ENCODE measurements at regions not wholly inside any gene's neighbourhood (a gene's known extent, or its start where the extent isn't known, plus 50 kb on each side); places are given as distances from the start of the nearest gene placed in this dataset.

DNA sequence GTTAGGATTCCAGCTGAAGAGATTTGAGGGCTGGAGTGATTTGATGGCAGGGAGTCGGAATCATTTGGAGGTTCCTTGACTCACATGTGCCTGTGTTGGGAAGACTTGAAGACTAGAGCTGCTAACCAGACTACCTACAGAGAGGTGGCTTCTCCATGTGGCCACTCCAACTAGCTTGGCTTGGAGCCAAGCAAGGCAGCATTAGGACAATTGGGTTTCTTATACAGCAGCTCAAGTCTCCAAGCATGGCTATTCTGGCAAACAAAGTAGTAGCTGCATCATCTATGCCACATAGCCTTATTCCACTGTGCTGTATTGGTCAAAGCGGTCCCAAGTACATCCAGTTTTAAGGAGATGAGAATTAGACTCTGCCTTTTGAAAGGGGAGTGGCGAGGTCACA lies 171.7 kb upstream of the SLC4A4 start:
- no peak for TF ChIP-seq POLR2A (IDR thresholded peaks at IDR 0.05; ENCODE audit: low read length)
- TF ChIP-seq GATA1 (IDR thresholded peaks at IDR 0.05; ENCODE audit: low read depth, low read length), result no peak
